ENCODE measurements at regions not wholly inside any gene's neighbourhood (a gene's known extent, or its start where the extent isn't known, plus 50 kb on each side); places are given as distances from the start of the nearest gene placed in this dataset.

- no peak for TF ChIP-seq CTCF (IDR thresholded peaks at IDR 0.05; ENCODE audit: insufficient read depth, low read depth, low read length)
- no peak for DNase-seq (ENCODE audit: low read depth)
- H3K4me3 ChIP-seq (ENCODE audit: low read depth, low read length) = no peak overlapping the region
Measured at GRCh38 chr5:87081511-87082372, 185.9 kb upstream of the RASA1 start.

GRCh38 chr5:87094347-87094746, 173.3 kb upstream of the RASA1 start:
- no peak overlapping the region for H3K4me3 ChIP-seq (ENCODE audit: low read depth, low read length)
- TF ChIP-seq CTCF (IDR thresholded peaks at IDR 0.05; ENCODE audit: insufficient read depth, low read depth, low read length) = no peak
- DNase-seq (ENCODE audit: low read depth) = no peak

- TF ChIP-seq CTCF (IDR thresholded peaks at IDR 0.05; ENCODE audit: insufficient read depth, low read depth, low read length) = no peak
- DNase-seq (ENCODE audit: low read depth) = no peak
- no peak overlapping the region for H3K4me3 ChIP-seq (ENCODE audit: low read depth, low read length)
Measured at GRCh38 chr5:87094833-87095232, 172.8 kb upstream of the RASA1 start.

GRCh38 chr5:87095787-87096186, 171.9 kb upstream of the RASA1 start:
- no peak for DNase-seq (ENCODE audit: low read depth)
- TF ChIP-seq CTCF (IDR thresholded peaks at IDR 0.05; ENCODE audit: insufficient read depth, low read depth, low read length) = no peak
- no peak overlapping the region for H3K4me3 ChIP-seq (ENCODE audit: low read depth, low read length)

- no peak for DNase-seq (ENCODE audit: low read depth)
- H3K4me3 ChIP-seq (ENCODE audit: low read depth, low read length) = no peak overlapping the region
- TF ChIP-seq CTCF (IDR thresholded peaks at IDR 0.05; ENCODE audit: insufficient read depth, low read depth, low read length) = no peak
Measured at GRCh38 chr5:87097664-87098063, 170.0 kb upstream of the RASA1 start.

- H3K4me3 ChIP-seq (ENCODE audit: low read depth, low read length) = no peak overlapping the region
- TF ChIP-seq CTCF (IDR thresholded peaks at IDR 0.05; ENCODE audit: insufficient read depth, low read depth, low read length) = no peak
- no peak for DNase-seq (ENCODE audit: low read depth)
Measured at GRCh38 chr5:87099291-87099839, 168.3 kb upstream of the RASA1 start.

All from fibroblast of villous mesenchyme (primary cell).